C4-2B (cell line): ENCODE measurements at regions not wholly inside any gene's neighbourhood (a gene's known extent, or its start where the extent isn't known, plus 50 kb on each side); places are given as distances from the start of the nearest gene placed in this dataset.

Experiments used
- CTCF ChIP-seq: fragments of 450-650 bp; conservative IDR thresholded peaks from 2 replicates; pipeline ENCODE4 v1.5.1; 2017; ENCODE audit warnings: mild to moderate bottlenecking
- ZFX ChIP-seq: fragments of 450-650 bp; IDR thresholded peaks from 2 replicates; pipeline ENCODE4 v1.6.1; 2017

- no peak for TF ChIP-seq CTCF
- TF ChIP-seq ZFX: no peak
Observed at GRCh38 chr2:58919316-58919715, 678.2 kb upstream of the FANCL start.
